ENCODE measurements at regions not wholly inside any gene's neighbourhood (a gene's known extent, or its start where the extent isn't known, plus 50 kb on each side); places are given as distances from the start of the nearest gene placed in this dataset.

GRCh38 chr11:95419915-95420314 lies 188.9 kb upstream of the SESN3 start:
- TF ChIP-seq CTCF (IDR thresholded peaks at IDR 0.05): no peak
- TF ChIP-seq POLR2A (IDR thresholded peaks at IDR 0.05): no peak
